Hematopoietic multipotent progenitor cell treated with erythropoietin and hydrocortisone succinate and interleukin-3 and kit ligand, for 15 days (in vitro differentiated cells): ENCODE measurements at regions not wholly inside any gene's neighbourhood (a gene's known extent, or its start where the extent isn't known, plus 50 kb on each side); places are given as distances from the start of the nearest gene placed in this dataset.
"Not testable (repeated sequence)": the region's sequence is repeated elsewhere in the genome, so short reads cannot be mapped to it uniquely, and the experiment has no call there.

Source experiments
- DNase-seq: peaks from one replicate; pipeline ENCODE4 v3.0.0-alpha.2; 2015; ENCODE audit warnings: low spot score

GRCh38 chr16:29355339-29356059 is 51.0 kb downstream of the NPIPB11 start:
- not testable (repeated sequence) for DNase-seq

GRCh38 chr16:29354449-29354848 is 52.1 kb downstream of the NPIPB11 start:
- DNase-seq = not testable (repeated sequence)

GRCh38 chr16:29352617-29352999 is 53.9 kb downstream of the NPIPB11 start:
- DNase-seq = not testable (repeated sequence)

GRCh38 chr16:29351970-29352616 is 54.4 kb downstream of the NPIPB11 start:
- not testable (repeated sequence) for DNase-seq

- DNase-seq = not testable (repeated sequence)
These were observed 55.1 kb downstream of the NPIPB11 start for GRCh38 chr16:29351271-29351969.

GRCh38 chr16:29349966-29350365 is 56.5 kb downstream of the NPIPB11 start:
- peak; percentile 4 for DNase-seq

GRCh38 chr16:29348748-29349147 is 57.8 kb downstream of the NPIPB11 start:
- DNase-seq = not testable (repeated sequence)

GRCh38 chr16:29348123-29348690 is 58.3 kb downstream of the NPIPB11 start:
- DNase-seq = not testable (repeated sequence)

GRCh38 chr16:29346796-29347580 is 59.5 kb downstream of the NPIPB11 start:
- DNase-seq = not testable (repeated sequence)

- DNase-seq = not testable (repeated sequence)
These were observed 60.3 kb downstream of the NPIPB11 start for GRCh38 chr16:29346203-29346602.

GRCh38 chr16:29342937-29343336 is 63.6 kb downstream of the NPIPB11 start:
- DNase-seq = not testable (repeated sequence)

- DNase-seq = not testable (repeated sequence)
These were observed 65.6 kb downstream of the NPIPB11 start for GRCh38 chr16:29340779-29341438.

GRCh38 chr16:29340235-29340634 is 66.3 kb downstream of the NPIPB11 start:
- not testable (repeated sequence) for DNase-seq

- not testable (repeated sequence) for DNase-seq
These were observed 67.5 kb downstream of the NPIPB11 start for GRCh38 chr16:29338821-29339700.

- DNase-seq = not testable (repeated sequence)
These were observed 69.1 kb downstream of the NPIPB11 start for GRCh38 chr16:29337385-29337901.

GRCh38 chr16:29335549-29335846 is 71.0 kb downstream of the NPIPB11 start:
- not testable (repeated sequence) for DNase-seq

- DNase-seq = not testable (repeated sequence)
These were observed 71.5 kb downstream of the NPIPB11 start for GRCh38 chr16:29334776-29335548.

GRCh38 chr16:29333492-29334097 is 72.9 kb downstream of the NPIPB11 start:
- DNase-seq = not testable (repeated sequence)

GRCh38 chr16:29330623-29331022 is 75.9 kb downstream of the NPIPB11 start:
- DNase-seq = not testable (repeated sequence)
